HG02852 (cell line): ENCODE measurements at regions not wholly inside any gene's neighbourhood (a gene's known extent, or its start where the extent isn't known, plus 50 kb on each side); places are given as distances from the start of the nearest gene placed in this dataset.

Experiments
- ATAC-seq: cut with Tn5 transposase; IDR thresholded peaks from one replicate; pipeline ENCODE4 v1.9.1; 2021; ENCODE audit warnings: mild to moderate bottlenecking, moderate library complexity; ENCODE audit not compliant: unreplicated experiment

DNA sequence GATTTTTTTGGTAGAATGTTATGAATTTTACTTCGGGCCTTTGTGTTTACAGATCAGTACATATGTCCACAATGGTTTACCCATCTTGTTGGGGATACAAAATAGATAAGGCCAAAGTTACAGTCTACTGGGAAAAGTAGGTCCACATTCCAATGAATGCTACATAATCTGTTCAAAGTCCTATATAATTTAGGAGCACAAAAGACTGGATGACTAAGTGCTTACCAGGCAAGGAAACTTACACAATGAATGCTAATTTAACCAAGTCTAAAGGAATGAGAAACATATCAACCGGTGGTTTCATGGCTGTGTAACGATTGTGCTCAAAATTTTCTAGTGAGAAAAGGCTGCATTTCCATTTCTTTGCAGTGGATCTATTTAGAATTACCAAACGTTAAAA lies 97.4 kb upstream of the TRPM3 start:
- no peak for ATAC-seq

GRCh38 chr9:71213633-71214032 lies 92.2 kb upstream of the TRPM3 start:
- no peak for ATAC-seq

DNA sequence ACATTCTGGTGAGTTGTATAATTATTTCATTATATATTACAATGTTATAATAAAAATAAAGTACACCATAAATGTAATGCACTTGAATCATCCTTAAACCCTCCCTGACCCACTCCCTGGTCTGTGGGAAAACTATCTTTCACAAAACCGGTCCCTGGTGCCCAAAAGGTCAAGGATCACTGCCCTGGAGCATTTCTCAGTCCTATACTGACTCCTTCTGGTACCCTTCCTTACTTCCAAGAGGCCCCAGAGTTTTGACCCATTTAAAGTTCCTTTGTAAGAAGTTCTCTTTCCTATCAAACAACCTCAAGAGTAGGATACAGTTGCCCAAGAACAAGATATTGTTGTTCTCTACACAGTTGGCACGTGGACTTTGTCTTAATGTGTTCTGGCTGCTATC lies 88.9 kb upstream of the TRPM3 start:
- ATAC-seq = no peak

DNA sequence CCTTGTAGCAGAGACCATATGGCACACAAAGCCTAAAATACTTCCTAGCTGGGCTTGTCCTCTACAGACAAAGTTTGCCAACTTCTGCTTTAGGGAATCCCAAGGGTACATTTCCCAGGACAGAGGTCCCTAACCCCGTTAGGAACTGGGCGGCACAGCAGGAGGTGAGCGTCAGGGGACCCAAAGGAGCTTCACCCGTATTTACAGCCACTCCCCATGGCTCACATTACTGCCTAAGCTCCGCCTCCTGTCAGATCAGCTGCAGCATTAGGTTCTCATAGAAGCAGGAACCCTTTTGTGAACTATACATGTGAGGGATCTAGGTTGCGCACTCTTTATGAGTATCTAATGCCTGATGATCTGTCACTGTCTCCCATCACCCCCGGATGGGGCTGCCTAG lies 88.5 kb upstream of the TRPM3 start:
- ATAC-seq = no peak

DNA sequence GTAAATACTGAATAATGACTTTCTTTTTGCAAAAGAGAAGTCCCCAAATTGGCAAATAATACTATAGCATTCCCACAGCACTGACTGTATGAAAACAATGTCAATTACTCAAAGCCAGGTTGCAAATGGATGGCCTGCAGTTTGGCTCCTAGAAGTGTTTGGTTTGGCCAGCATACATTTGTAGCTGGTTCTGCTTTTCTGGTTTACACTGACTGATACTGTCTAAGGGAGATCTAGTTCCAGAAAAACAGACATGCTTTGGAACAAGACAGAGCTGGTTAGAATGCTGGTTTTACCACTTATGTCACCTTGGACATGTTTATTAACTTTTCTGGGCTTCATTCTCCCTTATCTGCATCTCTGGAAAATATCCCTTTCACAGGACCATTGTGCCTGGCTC lies 81.5 kb upstream of the TRPM3 start:
- no peak for ATAC-seq

DNA sequence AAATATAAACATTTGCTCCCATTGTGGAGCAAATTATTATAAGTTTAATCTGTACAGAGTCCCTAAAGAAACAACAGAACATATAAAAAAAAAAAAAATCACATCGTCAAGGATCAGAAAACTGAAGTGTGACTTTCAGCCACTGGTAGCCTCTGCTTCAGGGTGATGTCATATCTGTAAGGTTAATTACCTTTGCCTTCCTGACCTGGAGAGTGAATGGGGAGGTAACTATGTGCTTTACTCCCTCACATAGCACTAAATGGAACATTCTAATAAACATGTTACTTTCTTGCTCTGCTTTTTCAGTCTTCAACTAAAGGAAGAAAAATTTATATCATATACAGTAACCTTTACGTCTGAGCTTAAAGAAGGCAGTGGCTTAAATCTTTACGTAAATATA lies 70.3 kb upstream of the TRPM3 start:
- no peak for ATAC-seq

DNA sequence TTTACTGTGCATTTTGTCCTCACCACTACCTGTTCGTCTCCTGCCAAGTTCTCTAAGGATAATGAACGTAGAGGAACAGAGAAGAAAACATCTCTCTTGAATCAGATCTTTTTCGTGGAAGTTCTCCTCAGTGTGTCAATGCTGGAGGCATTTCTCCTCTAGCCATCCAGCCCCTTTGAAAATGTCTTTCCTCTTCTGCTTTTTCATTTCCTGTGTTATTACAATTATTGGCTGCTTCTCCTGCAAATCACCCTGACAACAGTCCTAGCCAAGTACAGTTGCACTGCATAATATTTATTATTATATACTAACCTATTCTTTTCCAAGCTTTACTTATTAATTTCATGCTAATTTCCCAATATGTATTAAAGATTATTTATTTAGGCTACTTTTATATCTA lies 61.8 kb upstream of the TRPM3 start:
- no peak for ATAC-seq

GRCh38 chr9:71179183-71179582 lies 57.8 kb upstream of the TRPM3 start:
- no peak for ATAC-seq

GRCh38 chr9:71177901-71178300 lies 56.5 kb upstream of the TRPM3 start:
- no peak for ATAC-seq

DNA sequence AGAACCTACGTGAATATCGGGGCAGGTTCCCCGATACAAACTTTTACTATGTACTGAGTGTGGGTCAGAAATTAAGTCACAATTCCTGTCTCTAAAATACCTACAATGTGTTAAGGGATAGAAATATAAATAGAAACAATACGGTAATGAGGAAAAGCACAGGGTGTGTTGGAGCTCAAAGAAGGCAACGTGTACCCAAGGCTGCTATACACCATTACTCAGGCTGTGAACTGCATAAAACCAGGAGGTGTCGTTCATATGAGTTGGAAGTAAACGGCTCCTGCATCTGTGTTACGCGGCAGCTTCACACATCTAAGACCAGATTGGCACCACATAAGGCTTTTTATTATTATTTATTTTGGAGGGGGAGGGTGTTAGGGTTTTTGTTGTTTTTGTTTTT lies 50.1 kb upstream of the TRPM3 start:
- no peak for ATAC-seq
